ENCODE measurements at regions not wholly inside any gene's neighbourhood (a gene's known extent, or its start where the extent isn't known, plus 50 kb on each side); places are given as distances from the start of the nearest gene placed in this dataset.

- Mint-ChIP-seq H3K4me1 (ENCODE audit: low read depth, unreplicated experiment) (no peaks in the 10 kb centered on the region), H3K4me3 (ENCODE audit: unreplicated experiment) (no peak overlapping the region), H3K9me3 (ENCODE audit: unreplicated experiment) (no peaks in the 10 kb centered on the region), H3K27me3 (ENCODE audit: insufficient read depth, unreplicated experiment) (no peaks in the 10 kb centered on the region), H3K27ac (ENCODE audit: unreplicated experiment) (no peak overlapping the region), H3K36me3 (ENCODE audit: insufficient read depth, unreplicated experiment) (no peaks in the 10 kb centered on the region)
- CTCF ChIA-PET: no interaction called here
- Histone ChIP-seq H3K9me3 (no peaks in the 10 kb centered on the region), H3K4me1 (peaks cover 16% of the 10 kb centered on the region), H3K27me3 (replicated peaks; ENCODE audit: control insufficient read depth, insufficient read depth, low read length) (no peaks in the 10 kb centered on the region), H3K4me3 (ENCODE audit: low read depth, low read length) (no peak overlapping the region), H3K36me3 (ENCODE audit: control insufficient read depth, insufficient read depth, low read length) (no peaks in the 10 kb centered on the region)
- no TSS peak for BruUV-seq (replicated peaks)
- no peak for DNase-seq
- intact Hi-C loops (cut with micrococcal nuclease; ENCODE audit: unreplicated experiment): no loop called here
- no peak for TF ChIP-seq CTCF (IDR thresholded peaks at IDR 0.05; ENCODE audit: insufficient read depth in 1 of 2, low read depth in 1 of 2, low read length in 1 of 2, severe bottlenecking in 1 of 2, unreplicated experiment in 1 of 2)
- POLR2A ChIA-PET: no interaction called here
Observed at GRCh38 chr3:187875863-187876262, 130.6 kb upstream of the BCL6 start.

GRCh38 chr3:187878772-187879518 lies 133.7 kb upstream of the BCL6 start:
- H3K9me3 ChIP-seq: no peaks in the 10 kb centered on the region
- Mint-ChIP-seq H3K4me3 (ENCODE audit: unreplicated experiment) (no peak overlapping the region), H3K4me1 (ENCODE audit: low read depth, unreplicated experiment) (peaks cover 6% of the 10 kb centered on the region), H3K27ac (ENCODE audit: unreplicated experiment) (no peak overlapping the region), H3K36me3 (ENCODE audit: insufficient read depth, unreplicated experiment) (no peaks in the 10 kb centered on the region), H3K27me3 (ENCODE audit: insufficient read depth, unreplicated experiment) (no peaks in the 10 kb centered on the region), H3K9me3 (ENCODE audit: unreplicated experiment) (peaks cover 9% of the 10 kb centered on the region)
- TF ChIP-seq CTCF (IDR thresholded peaks at IDR 0.05; ENCODE audit: insufficient read depth in 1 of 2, low read depth in 1 of 2, low read length in 1 of 2, severe bottlenecking in 1 of 2, unreplicated experiment in 1 of 2): no peak
- BruUV-seq (replicated peaks): no TSS peak
- no peak overlapping the region for H3K4me3 ChIP-seq (ENCODE audit: low read depth, low read length)
- peaks cover 14% of the 10 kb centered on the region for H3K4me1 ChIP-seq
- intact Hi-C loops (cut with micrococcal nuclease; ENCODE audit: unreplicated experiment): no loop called here
- DNase-seq: no peak
- POLR2A ChIA-PET: interaction anchor here (0.5 kb wide), 1 partner anchor 133 kb away, joined by 4 read pairs; the partner anchor contains the start of gene BCL6
- no peaks in the 10 kb centered on the region for H3K36me3 ChIP-seq (ENCODE audit: control insufficient read depth, insufficient read depth, low read length)
- CTCF ChIA-PET: no interaction called here
- H3K27me3 ChIP-seq (replicated peaks; ENCODE audit: control insufficient read depth, insufficient read depth, low read length): no peaks in the 10 kb centered on the region

- DNase-seq: no peak
- intact Hi-C loops (cut with micrococcal nuclease; ENCODE audit: unreplicated experiment): no loop called here
- Histone ChIP-seq H3K4me3 (ENCODE audit: low read depth, low read length) (no peak overlapping the region), H3K4me1 (peaks cover 10% of the 10 kb centered on the region), H3K36me3 (ENCODE audit: control insufficient read depth, insufficient read depth, low read length) (no peaks in the 10 kb centered on the region), H3K27me3 (replicated peaks; ENCODE audit: control insufficient read depth, insufficient read depth, low read length) (no peaks in the 10 kb centered on the region), H3K9me3 (no peaks in the 10 kb centered on the region)
- no peak overlapping the region for H3K27ac Mint-ChIP-seq (ENCODE audit: unreplicated experiment)
- peaks cover 6% of the 10 kb centered on the region for H3K4me1 Mint-ChIP-seq (ENCODE audit: low read depth, unreplicated experiment)
- no peak for TF ChIP-seq CTCF (IDR thresholded peaks at IDR 0.05; ENCODE audit: insufficient read depth in 1 of 2, low read depth in 1 of 2, low read length in 1 of 2, severe bottlenecking in 1 of 2, unreplicated experiment in 1 of 2)
- no peaks in the 10 kb centered on the region for H3K36me3 Mint-ChIP-seq (ENCODE audit: insufficient read depth, unreplicated experiment)
- H3K9me3 Mint-ChIP-seq (ENCODE audit: unreplicated experiment): peaks cover 9% of the 10 kb centered on the region
- no peak overlapping the region for H3K4me3 Mint-ChIP-seq (ENCODE audit: unreplicated experiment)
- no peaks in the 10 kb centered on the region for H3K27me3 Mint-ChIP-seq (ENCODE audit: insufficient read depth, unreplicated experiment)
- ChIA-PET CTCF (no interaction called here), POLR2A (no interaction called here)
- no TSS peak for BruUV-seq (replicated peaks)
Observed at GRCh38 chr3:187880441-187880840, 135.2 kb upstream of the BCL6 start.

Measured in Caco-2 (cell line).